Stimulated activated CD8-positive, alpha-beta memory T cell treated with anti-CD3 and anti-CD28 coated beads, Interleukin-15, amount 100 ng/mL, for 1 hour (primary cell): ENCODE measurements at regions not wholly inside any gene's neighbourhood (a gene's known extent, or its start where the extent isn't known, plus 50 kb on each side); places are given as distances from the start of the nearest gene placed in this dataset.
"Not testable (repeated sequence)": the region's sequence is repeated elsewhere in the genome, so short reads cannot be mapped to it uniquely, and the experiment has no call there.

ENCODE experiments used
- DNase-seq: peaks from one replicate; pipeline ENCODE4 v3.0.0-alpha.2; 2020; ENCODE audit warnings: low read depth

DNA sequence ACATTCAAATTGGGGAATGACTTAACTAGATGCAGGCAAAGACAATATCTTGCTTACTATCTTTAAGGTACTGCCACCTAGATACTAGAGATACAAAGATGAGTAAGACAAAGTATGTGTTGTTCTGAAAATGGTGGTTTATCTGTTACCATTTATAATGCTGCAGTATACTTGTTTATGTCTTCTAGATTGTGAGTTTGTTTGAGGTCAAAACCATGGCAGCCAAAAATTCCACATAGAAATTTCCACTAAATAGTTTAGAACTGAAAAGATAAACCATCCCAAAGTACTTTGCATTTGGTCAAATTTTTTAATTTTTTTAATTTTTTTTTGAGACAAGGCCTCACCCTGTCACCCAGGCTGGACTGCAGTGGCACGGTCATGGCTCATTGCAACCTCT is 150.8 kb downstream of the SOX4 start:
- DNase-seq: no peak

DNA sequence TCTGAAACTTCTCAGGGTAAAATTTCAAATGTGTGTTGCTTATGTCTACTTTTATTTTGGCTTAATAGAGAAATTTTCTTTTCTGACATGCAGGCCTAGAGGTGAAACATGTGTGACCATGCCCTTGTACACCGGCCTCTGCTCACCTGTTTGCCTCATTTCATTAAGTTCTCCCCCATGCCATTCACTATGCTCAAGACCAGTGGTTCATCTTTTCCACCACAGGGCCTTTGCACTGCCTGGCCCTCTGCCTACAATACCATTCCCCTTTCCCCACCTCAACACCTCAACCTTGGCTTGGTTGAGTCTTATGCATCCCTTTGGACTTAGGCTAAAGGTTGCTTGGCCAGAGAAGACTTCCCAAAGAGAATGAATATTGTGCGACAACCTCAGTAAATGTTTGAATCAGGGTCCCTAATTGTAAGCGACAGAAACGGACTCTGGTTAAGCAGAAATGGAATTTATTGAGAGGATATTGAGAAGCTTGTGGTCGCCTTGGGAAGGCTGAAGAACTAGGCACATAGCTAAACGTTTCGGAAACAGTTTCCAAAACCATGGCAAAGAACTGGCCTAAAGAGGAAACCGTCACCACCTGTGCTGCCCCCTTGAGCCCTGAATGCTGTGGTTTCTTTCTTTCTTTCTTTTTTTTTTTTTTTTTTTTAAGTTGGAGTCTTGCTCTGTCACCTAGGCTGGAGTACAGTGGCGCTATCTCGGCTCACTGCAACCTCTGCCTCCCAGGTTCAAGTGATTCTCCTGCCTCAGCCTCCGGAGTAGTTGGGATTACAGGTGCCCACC is 152.2 kb downstream of the SOX4 start:
- DNase-seq: no peak

DNA sequence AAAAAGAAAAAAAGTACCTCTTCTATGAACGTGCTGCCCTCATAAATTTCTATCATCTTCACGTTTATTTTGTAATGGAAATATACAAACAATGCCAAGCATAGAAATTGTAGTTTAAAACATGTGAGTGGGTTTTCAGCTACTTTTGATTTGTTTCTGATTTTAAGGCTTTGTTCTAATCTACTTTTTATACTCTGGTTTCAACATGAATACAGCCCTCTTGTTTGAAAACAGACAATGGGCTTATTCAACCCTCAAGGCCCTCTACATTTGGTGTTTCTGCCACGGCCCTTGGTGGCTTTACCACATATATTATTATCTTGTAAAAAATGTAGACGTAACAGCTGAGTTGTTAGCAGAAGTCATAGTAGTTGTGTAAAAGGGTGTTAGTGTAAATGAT is 153.9 kb downstream of the SOX4 start:
- DNase-seq: no peak

- DNase-seq: no peak
Observed at GRCh38 chr6:21748343-21749056, 154.9 kb downstream of the SOX4 start.

DNA sequence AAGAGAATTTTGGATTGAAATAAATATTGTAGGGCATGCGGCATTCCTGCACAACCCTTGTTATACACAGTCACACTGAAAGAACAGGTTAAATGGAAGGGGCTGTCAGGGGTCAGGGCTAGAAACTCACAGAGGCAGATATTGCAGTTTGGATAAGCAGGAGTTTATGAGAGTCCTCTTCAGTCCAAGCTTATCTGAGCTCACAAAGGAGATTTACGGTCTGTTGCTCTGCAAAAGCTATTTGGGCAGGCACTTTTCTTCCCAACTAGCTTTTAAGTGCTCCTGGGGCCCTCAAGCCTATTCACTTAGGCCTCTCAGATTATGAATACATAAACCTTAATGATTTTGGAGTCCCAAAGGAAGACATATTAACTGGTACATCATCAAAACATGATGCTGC is 156.2 kb downstream of the SOX4 start:
- no peak for DNase-seq

DNA sequence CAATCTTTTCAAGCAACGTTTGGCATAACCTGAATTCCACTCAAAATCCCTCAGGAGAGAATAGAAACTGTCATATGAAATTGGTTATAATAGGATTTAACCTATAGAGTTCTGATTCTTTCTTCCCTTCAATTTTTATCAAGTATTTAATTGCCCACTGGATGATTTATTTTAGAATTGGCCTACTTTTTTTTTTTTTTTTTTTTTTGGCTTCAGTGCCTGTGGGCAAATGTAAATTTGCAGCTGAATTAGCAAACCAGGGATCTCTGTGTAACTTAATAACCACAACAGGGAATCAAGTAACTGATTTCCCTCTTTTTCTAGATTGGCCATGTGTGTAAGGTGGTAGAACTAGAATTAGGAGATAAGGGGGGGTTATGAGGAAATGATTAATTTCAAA is 157.0 kb downstream of the SOX4 start:
- DNase-seq: no peak

GRCh38 chr6:21751608-21752007 is 158.1 kb downstream of the SOX4 start:
- no peak for DNase-seq

DNA sequence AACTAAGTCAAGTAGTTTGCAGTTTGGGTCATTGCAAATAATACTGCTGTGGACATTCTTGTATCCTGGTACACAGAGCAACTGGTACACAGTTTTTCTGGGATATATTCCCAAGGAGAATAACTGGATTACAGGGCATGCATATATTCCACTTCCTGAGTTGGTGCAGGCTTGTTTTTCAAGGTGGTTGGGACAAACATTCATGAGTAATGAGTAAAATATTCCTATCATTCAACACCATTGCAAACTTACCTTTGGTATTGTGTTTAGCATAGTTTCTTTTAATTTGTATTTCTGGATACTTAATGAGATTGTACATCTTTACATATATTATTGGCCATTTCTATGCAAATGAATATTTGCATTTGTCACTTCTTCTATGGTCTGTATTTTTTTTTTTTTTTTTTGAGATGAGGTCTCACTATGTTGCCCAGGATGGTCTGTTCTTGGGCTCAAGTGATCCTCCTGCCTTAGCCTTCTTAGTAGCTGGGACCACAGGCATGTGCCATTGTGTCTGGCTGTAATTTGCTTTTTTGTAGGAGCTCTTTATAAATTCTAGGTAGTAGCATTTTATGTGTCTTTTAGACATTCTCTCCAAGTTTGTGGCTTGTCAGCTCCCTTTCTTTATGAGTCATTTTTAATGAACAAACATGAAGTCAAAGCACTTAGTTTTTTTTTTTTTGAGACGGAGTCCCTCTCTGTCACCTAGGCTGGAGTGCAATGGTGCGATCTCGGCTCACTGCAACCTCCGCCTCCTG is 158.7 kb downstream of the SOX4 start:
- DNase-seq: no peak

GRCh38 chr6:21753241-21754108 is 159.9 kb downstream of the SOX4 start:
- no peak for DNase-seq

GRCh38 chr6:21754891-21755290 is 161.3 kb downstream of the SOX4 start:
- DNase-seq: no peak

DNA sequence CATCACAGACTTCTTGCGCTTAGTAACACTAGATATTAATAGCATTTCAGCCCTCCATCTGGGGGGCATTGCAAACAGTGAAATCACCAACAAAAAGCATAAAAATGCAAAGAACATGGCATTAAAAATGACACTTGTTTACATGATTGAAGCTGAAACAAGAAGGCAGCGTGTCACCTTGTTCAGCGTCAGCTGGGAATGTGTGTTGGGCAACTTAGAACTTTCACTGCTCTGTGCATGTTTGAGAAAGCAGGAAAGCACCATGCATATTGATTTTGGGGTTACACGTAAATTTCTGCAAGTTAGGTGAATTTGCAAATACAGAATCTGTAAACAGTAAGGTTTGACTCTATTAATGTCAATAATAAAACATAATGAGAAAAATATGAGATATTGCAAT is 162.9 kb downstream of the SOX4 start:
- no peak for DNase-seq

DNA sequence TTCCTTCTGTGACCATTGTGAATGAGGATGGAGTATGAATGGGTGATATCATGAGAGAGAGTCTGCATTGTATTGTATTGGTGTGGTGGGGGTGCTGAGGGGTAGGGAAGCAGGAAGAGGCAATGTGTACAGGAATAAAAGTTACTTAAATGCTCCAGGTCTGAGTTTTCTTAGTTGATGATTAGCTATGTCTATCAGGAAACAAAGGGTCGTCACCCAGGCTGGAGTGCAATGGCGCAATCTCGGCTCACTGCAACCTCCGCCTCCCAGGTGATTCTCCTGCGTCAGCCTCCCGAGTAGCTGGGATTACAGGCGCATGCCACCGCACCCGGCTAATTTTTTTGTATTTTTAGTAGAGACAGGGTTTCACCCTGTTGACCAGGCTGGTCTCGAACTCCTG is 163.8 kb downstream of the SOX4 start:
- DNase-seq: not testable (repeated sequence)

DNA sequence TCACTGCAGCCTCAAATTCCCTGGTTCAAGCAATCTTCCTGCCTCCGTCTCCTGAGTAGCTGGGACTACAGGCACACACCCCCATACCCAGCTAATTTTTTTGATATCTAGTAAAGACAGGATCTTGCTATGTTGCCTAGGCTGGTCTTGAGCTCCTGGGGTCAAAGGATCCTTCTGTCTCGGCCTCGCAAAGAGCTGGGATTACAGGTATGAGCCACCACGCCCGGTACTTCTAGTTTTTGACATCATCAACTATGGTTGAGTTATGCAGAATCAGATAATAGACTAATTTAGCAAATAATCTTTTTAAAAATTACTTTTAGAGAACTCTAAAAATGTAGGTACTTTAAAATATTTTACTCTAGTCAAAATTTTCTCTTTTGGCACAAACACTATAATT is 166.2 kb downstream of the SOX4 start:
- no peak for DNase-seq

DNA sequence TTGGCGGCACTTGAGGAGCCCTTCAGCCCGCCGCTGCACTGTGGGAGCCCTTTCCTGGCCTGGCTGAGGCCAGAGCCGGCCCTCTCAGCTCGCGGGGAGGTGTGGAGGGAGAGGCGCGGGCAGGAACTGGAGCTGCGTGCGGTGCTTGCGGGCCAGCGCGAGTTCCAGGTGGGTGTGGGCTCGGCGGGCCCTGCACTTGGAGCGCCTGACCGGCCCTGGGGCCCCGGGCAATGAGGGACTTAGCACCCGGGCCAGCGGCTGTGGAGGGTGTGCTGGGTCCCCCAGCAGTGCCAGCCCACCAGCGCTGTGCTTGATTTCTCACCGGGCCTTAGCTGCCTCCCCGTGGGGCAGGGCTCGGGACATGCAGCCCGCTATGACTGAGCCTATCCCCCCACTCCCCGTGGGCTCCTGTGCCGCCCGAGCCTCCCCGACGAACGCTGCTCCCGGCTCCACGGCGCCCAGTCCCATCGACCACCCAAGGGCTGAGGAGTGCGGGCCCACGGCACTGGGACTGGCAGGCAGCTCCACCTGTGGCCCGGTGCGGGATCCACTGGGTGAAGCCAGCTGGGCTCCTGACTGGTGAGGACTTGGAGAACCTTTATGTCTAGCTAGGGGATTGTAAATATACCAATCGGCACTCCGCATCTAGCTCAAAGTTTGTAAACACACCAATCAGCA is 167.6 kb downstream of the SOX4 start:
- DNase-seq: not testable (repeated sequence)

GRCh38 chr6:21764989-21765388 is 171.4 kb downstream of the SOX4 start:
- DNase-seq: no peak

DNA sequence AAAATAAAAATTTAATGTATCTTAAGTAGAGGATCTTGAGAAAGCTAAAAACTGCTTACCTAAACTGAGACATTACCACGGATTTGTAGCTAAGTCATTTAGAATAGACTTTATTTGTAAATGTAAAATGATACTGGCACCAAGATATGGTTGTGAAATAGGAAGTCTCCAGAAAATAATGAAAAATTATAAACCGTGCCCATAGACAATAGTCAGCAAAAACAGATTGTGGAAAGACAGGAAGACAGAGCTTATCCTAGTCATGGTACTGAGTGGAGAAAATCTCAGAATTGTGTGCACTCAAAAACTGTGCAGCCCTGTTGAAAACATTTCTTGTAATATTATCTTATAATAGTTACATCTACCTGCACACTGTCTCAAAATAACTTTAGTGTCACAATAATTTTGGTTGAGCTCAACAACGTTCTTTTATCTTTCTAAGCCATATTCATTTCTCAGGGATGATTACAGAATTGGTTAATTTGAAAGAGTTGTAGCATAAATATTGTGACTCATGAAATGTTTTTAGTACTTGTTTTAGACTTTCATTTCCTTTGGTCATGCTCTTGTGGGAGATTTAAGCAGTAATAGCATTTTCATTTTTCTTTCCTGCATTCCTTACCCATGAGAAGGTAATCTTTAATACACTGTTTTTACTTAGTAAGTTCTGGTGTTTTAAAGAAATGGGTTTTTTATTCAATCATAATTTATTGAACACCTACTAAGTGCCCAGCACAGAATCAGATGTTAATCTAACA is 174.5 kb downstream of the SOX4 start:
- no peak for DNase-seq

- DNase-seq: no peak
Observed at GRCh38 chr6:21769405-21769861, 175.9 kb downstream of the SOX4 start.

DNA sequence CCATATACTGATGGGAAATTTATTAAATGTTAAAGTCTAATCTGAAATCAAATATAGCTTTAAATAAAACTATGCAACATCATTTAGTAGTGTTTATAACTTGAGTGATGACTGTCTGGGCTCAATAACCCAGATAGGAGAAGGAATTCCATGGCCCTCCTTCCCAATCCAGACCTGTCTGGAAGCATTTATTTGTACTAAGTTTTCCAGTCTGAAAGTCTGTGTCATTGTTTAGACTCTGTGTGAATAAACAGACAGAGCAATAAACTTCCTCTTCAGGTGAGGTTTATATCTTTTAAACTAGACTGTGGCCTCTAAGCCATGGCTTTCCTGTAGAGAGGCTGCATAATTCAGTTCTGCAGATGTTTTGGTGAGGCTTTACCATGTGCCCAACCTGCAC is 176.4 kb downstream of the SOX4 start:
- DNase-seq: no peak

GRCh38 chr6:21771626-21772320 is 178.2 kb downstream of the SOX4 start:
- DNase-seq: no peak

DNA sequence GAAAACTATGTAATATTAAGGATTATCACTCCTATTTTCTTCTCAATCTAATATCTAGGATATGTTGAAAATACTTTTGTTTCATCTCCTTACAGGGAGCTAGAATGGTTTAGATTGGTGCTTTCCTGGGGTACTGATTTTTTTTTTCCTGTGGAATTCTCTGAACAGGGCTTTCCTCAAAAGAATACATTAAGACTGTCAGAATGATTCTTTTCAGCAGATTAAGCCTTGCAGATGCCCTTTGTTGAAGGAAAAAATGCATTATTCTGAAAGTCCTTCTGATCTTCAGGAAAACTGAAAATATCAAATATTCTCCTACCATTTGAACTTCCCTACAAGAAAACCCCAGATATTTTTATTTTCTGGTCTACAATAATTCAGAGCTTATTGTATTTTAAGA is 178.9 kb downstream of the SOX4 start:
- no peak for DNase-seq
